Duodenal mucosa (tissue), 2 donors: ENCODE measurements at regions not wholly inside any gene's neighbourhood (a gene's known extent, or its start where the extent isn't known, plus 50 kb on each side); places are given as distances from the start of the nearest gene placed in this dataset.
A peak's percentile ranks its signal among the peaks of the same experiment; 100 is the strongest.

Source experiments
- H3K27ac ChIP-seq: one replicate; pipeline ENCODE4 v1.7.0; 2013; ENCODE audit warnings: low read depth, low read length
- H3K27me3 ChIP-seq, 2 donors: one replicate each; pipeline ENCODE4 v1.7.0; 2013; ENCODE audit warnings: low read length in 2 of 2, control low read depth in 1 of 2; ENCODE audit not compliant: insufficient read depth in 2 of 2, control insufficient read depth in 1 of 2
- H3K36me3 ChIP-seq, 2 donors: one replicate each; pipeline ENCODE4 v1.7.0; 2013; ENCODE audit warnings: low read length in 2 of 2, control low read depth in 1 of 2; ENCODE audit not compliant: insufficient read depth in 2 of 2, control insufficient read depth in 1 of 2
- H3K4me1 ChIP-seq, 2 donors: one replicate each; pipeline ENCODE4 v1.7.0; 2013; ENCODE audit warnings: low read length in 2 of 2, control low read depth in 1 of 2; ENCODE audit not compliant: insufficient read depth in 2 of 2, control insufficient read depth in 1 of 2
- H3K4me3 ChIP-seq, 2 donors: one replicate each; pipeline ENCODE4 v1.7.0; 2013; ENCODE audit warnings: low read length in 2 of 2, low read depth in 1 of 2
- H3K9ac ChIP-seq, 2 donors: one replicate each; pipeline ENCODE4 v1.7.0; 2013; ENCODE audit warnings: low read length in 2 of 2, low read depth in 1 of 2
- H3K9me3 ChIP-seq, 2 donors: one replicate each; pipeline ENCODE4 v1.7.0; 2013; ENCODE audit warnings: low read length in 2 of 2, control low read depth in 1 of 2; ENCODE audit not compliant: control insufficient read depth in 1 of 2

- Histone ChIP-seq H3K27me3 (no peaks in the 10 kb centered on the region), H3K4me3 (no peak overlapping the region), H3K36me3 (no peaks in the 10 kb centered on the region), H3K9ac (no peak overlapping the region), H3K4me1 (no peaks in the 10 kb centered on the region), H3K27ac (no peak overlapping the region), H3K9me3 (no peaks in the 10 kb centered on the region)
Observed at GRCh38 chr9:129561594-129562281, 59.2 kb downstream of the C9orf50 start.

GRCh38 chr9:129560881-129561306 lies 60.0 kb downstream of the C9orf50 start:
- H3K27me3 ChIP-seq, result no peaks in the 10 kb centered on the region
- no peaks in the 10 kb centered on the region for H3K9me3 ChIP-seq
- H3K9ac ChIP-seq, result no peak overlapping the region
- H3K27ac ChIP-seq, result no peak overlapping the region
- no peaks in the 10 kb centered on the region for H3K4me1 ChIP-seq
- H3K4me3 ChIP-seq, result no peak overlapping the region
- no peaks in the 10 kb centered on the region for H3K36me3 ChIP-seq

GRCh38 chr9:129559506-129559881 lies 61.4 kb downstream of the C9orf50 start:
- Histone ChIP-seq H3K27ac (peak overlapping the region; percentile 21), H3K4me1 (no peaks in the 10 kb centered on the region), H3K27me3 (no peaks in the 10 kb centered on the region), H3K9ac (no peak overlapping the region), H3K9me3 (no peaks in the 10 kb centered on the region), H3K4me3 (no peak overlapping the region), H3K36me3 (no peaks in the 10 kb centered on the region)

- Histone ChIP-seq H3K27me3 (no peaks in the 10 kb centered on the region), H3K9ac (no peak overlapping the region), H3K36me3 (no peaks in the 10 kb centered on the region), H3K27ac (peak overlapping the region; percentile 21), H3K9me3 (no peaks in the 10 kb centered on the region), H3K4me3 (no peak overlapping the region), H3K4me1 (no peaks in the 10 kb centered on the region)
Observed at GRCh38 chr9:129558551-129559505, 62.1 kb downstream of the C9orf50 start.

GRCh38 chr9:129558063-129558550 lies 62.8 kb downstream of the C9orf50 start:
- Histone ChIP-seq H3K4me1 (no peaks in the 10 kb centered on the region), H3K4me3 (no peak overlapping the region), H3K36me3 (no peaks in the 10 kb centered on the region), H3K9ac (no peak overlapping the region), H3K27ac (no peak overlapping the region), H3K27me3 (no peaks in the 10 kb centered on the region), H3K9me3 (no peaks in the 10 kb centered on the region)

- Histone ChIP-seq H3K27me3 (no peaks in the 10 kb centered on the region), H3K36me3 (no peaks in the 10 kb centered on the region), H3K9ac (peak overlapping the region in 1 of 2 donors; percentile 29), H3K9me3 (no peaks in the 10 kb centered on the region), H3K4me1 (no peaks in the 10 kb centered on the region), H3K4me3 (no peak overlapping the region), H3K27ac (no peak overlapping the region)
Observed at GRCh38 chr9:129557192-129558036, 63.5 kb downstream of the C9orf50 start.

GRCh38 chr9:129556491-129557191 lies 64.3 kb downstream of the C9orf50 start:
- Histone ChIP-seq H3K27me3 (peaks cover under 1 to 1% of the 10 kb centered on the region in 2 donors), H3K4me3 (no peak overlapping the region), H3K9me3 (no peaks in the 10 kb centered on the region), H3K27ac (no peak overlapping the region), H3K4me1 (no peaks in the 10 kb centered on the region), H3K9ac (no peak overlapping the region), H3K36me3 (no peaks in the 10 kb centered on the region)

- Histone ChIP-seq H3K36me3 (no peaks in the 10 kb centered on the region), H3K27me3 (peaks cover 6 to 8% of the 10 kb centered on the region in 2 donors), H3K9ac (no peak overlapping the region), H3K4me1 (no peaks in the 10 kb centered on the region), H3K9me3 (no peaks in the 10 kb centered on the region), H3K27ac (no peak overlapping the region), H3K4me3 (no peak overlapping the region)
Observed at GRCh38 chr9:129555512-129556215, 65.2 kb downstream of the C9orf50 start.

GRCh38 chr9:129554649-129555048 lies 66.3 kb downstream of the C9orf50 start:
- Histone ChIP-seq H3K27ac (no peak overlapping the region), H3K36me3 (no peaks in the 10 kb centered on the region), H3K9ac (no peak overlapping the region), H3K4me1 (peaks cover 0 to 3% of the 10 kb centered on the region in 2 donors), H3K9me3 (no peaks in the 10 kb centered on the region), H3K27me3 (peaks cover 12 to 16% of the 10 kb centered on the region in 2 donors), H3K4me3 (no peak overlapping the region)
